ENCODE measurements at regions not wholly inside any gene's neighbourhood (a gene's known extent, or its start where the extent isn't known, plus 50 kb on each side); places are given as distances from the start of the nearest gene placed in this dataset.
A peak's percentile ranks its signal among the peaks of the same experiment; 100 is the strongest.

DNA sequence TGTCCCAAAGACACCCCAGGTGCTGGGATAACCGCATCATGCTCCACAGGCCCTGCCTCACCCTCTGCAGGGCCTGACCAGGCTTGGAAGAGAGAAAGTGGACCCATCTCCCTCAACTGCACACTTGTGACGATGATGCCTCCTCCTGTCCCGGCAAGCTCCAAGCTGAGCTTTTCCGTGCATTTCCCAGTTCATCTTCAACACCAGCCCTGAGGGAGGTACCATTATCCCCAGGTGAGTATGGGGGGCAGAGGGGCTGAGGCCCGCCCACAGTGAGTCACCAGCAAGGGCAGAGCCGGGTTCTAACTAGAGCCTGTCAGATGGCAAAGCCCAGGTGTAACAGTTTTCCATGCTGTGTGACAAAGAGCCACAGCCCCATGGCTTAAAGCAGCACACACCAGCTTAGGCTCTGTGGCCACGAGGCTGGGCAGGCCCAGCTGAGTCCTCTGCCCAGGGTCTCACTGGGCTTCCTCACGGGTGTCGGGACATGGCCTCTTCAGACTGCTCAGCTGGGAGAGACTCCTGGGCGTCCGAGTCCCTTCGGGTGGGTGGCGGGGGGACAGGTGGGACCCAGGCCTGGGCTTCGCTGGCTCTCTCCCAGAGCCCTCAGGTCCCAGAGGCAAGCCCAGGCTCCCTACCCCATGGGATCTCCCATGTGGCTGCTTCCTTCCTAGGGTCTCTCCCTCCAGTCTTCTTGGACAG, 108.4 kb upstream of the OTOS start:
- Mint-ChIP-seq H3K27me3 (ENCODE audit: low read depth) (peaks cover 33% of the 10 kb centered on the region), H3K4me1 (ENCODE audit: low read depth) (no peaks in the 10 kb centered on the region), H3K9me3 (no peaks in the 10 kb centered on the region), H3K4me3 (no peak overlapping the region), H3K36me3 (ENCODE audit: insufficient read depth) (no peaks in the 10 kb centered on the region)
- no peak for ATAC-seq
- DNase-seq = no peak

GRCh38 chr2:240249423-240250149, 109.1 kb upstream of the OTOS start:
- DNase-seq (no peak), ATAC-seq (no peak)
- Mint-ChIP-seq H3K36me3 (ENCODE audit: insufficient read depth) (no peaks in the 10 kb centered on the region), H3K9me3 (no peaks in the 10 kb centered on the region), H3K4me1 (ENCODE audit: low read depth) (no peaks in the 10 kb centered on the region), H3K4me3 (no peak overlapping the region), H3K27me3 (ENCODE audit: low read depth) (peaks cover 27% of the 10 kb centered on the region)

DNA sequence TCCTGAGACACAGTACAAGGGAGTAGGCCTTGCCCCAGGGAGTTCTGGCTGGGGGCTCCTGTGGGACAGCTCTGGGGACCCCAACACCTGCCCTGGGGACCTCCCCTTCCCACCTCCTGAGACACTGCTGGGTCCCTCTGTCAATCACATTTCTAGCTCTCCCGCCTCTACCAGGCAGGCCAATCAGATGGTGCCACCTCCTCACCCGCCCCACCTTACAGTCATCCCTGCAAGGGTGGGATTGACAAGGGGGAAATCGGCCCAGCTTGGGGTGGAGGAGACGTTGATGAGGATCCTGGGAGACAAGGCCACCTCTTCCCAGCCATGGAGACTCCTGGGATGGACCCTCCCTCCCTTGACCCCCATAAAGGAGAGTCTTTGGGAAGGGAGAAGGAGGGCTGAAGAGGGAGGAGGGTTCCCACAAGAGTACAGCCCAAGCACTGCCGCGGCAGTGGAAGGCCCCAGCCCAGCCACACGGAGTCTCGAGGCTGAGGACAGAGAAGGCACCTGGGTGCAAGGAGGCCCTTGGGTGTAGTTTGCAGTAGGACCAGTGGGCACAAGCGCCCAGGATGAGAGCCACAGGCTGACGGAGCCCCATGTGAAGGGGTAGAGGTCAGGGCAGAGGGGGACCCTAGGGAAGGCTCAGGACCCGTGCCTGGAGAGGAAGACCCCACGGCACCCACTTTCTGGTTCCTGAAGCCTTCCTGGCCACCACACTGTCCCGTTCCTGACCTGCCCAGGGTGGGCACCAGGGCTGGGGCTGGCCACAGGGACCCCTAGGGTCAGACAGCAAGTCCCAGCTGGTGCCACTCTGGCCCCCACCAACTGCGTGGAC, 109.9 kb upstream of the OTOS start:
- no peaks in the 10 kb centered on the region for H3K9me3 Mint-ChIP-seq
- H3K4me1 Mint-ChIP-seq (ENCODE audit: low read depth) = no peaks in the 10 kb centered on the region
- no peak for DNase-seq
- H3K36me3 Mint-ChIP-seq (ENCODE audit: insufficient read depth) = no peaks in the 10 kb centered on the region
- peaks cover 25% of the 10 kb centered on the region for H3K27me3 Mint-ChIP-seq (ENCODE audit: low read depth)
- no peak overlapping the region for H3K4me3 Mint-ChIP-seq
- no peak for ATAC-seq

DNA sequence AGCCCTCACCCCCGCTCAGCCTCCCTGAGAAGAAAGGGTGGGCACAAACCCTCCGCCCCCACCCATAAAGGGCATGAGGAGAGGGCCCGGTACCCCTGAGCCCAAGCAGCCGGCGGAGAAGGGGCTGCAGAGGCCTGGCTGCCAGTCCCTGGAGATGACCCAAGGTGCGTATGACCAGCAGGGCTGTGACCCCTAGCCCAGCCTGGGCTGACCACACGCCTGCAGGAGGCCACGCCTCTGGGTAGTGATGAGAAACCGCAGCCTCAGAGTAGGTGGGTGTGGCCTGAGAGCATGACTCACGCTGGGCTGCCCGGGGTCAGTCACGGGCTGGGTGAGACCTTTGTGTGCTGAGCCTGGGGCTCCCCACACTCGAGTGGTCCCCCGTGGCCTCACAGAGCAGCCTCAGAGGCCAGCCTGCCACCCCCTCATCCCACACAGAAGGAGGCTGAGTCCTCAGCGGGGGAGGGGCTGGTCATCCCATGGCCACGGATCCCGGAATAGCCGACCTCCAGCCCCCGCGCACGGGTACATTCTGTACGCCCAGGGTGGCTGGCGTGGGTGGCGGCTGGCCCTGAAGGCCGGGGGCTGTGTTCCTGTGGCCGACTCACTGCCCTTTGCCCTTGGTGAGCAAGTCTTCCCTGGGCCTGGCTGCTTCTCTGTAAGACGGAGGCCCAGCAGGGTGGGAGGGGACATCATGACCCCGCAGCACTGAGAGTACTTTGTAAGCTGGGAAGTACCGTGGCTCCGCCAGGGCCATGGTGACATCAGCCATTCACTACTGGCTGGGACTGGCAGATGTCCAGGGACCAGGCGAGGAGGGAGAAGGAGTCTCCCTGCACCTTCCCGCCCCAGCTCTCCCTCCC, 110.8 kb upstream of the OTOS start:
- DNase-seq (no peak), ATAC-seq (peak in 1 of 2 donors; percentile 22)
- H3K9me3 Mint-ChIP-seq = no peaks in the 10 kb centered on the region
- no peak overlapping the region for H3K4me3 Mint-ChIP-seq
- H3K36me3 Mint-ChIP-seq (ENCODE audit: insufficient read depth) = no peaks in the 10 kb centered on the region
- no peaks in the 10 kb centered on the region for H3K4me1 Mint-ChIP-seq (ENCODE audit: low read depth)
- H3K27me3 Mint-ChIP-seq (ENCODE audit: low read depth) = peaks cover 19% of the 10 kb centered on the region

DNA sequence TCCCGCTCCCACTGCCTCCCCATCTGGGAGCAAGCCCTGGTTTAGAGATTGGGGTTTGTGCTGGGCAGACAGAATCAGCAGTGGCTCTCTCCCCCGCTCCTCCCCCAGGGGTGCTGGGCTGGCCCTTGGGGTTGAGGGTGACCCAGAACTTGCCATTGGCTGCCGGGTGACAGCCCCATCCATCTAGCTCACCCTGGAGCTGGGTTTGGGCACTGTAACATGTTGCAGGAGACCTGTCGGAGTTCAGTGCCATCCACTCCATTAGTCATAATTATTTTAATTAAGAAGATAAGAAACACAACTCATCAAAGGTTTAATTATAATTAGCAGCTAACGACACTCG, 111.4 kb upstream of the OTOS start:
- ATAC-seq = no peak

GRCh38 chr2:240252191-240252871, 111.9 kb upstream of the OTOS start:
- Mint-ChIP-seq H3K4me1 (ENCODE audit: low read depth) (no peaks in the 10 kb centered on the region), H3K36me3 (ENCODE audit: insufficient read depth) (no peaks in the 10 kb centered on the region), H3K9me3 (no peaks in the 10 kb centered on the region), H3K4me3 (no peak overlapping the region), H3K27me3 (ENCODE audit: low read depth) (peaks cover 12% of the 10 kb centered on the region)
- no peak for DNase-seq
- ATAC-seq = no peak

More for the DNA sequence above, 111.4 kb upstream of the OTOS start:
- H3K4me1 Mint-ChIP-seq (ENCODE audit: low read depth) = no peaks in the 10 kb centered on the region
- no peaks in the 10 kb centered on the region for H3K9me3 Mint-ChIP-seq
- H3K4me3 Mint-ChIP-seq = no peak overlapping the region
- peaks cover 17% of the 10 kb centered on the region for H3K27me3 Mint-ChIP-seq (ENCODE audit: low read depth)
- DNase-seq = no peak
- no peaks in the 10 kb centered on the region for H3K36me3 Mint-ChIP-seq (ENCODE audit: insufficient read depth)

DNA sequence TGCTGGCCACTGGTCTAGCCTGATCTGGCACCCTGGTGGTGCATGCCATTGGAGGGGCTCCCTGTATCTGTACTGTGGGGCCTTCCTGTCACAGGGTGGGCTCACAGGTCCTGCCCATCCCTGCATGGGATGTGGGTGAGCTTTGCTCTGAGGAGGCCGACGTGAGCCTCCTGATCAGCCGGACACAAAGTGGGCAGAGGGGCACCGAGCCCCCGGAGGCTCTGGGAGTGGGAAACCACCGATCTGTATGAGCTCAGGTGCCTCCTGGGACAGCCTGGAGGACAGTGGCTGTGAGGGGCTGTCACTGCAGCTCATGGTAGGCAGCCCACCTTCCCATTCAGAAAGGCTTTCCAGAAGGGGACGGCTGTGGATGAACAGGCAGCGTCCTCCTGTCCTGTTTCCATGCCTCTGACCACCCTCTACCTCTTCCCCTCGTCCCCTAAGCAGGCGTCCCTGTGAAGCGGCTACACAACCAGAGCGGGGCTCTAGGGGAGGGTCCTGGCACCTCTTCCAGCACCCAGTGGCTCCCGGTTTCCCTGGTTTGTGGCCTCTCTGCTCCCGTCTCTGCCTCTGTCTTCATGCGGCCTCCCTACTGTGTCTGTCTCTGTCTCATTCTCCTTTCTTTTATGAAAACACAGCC, 112.5 kb upstream of the OTOS start:
- Mint-ChIP-seq H3K4me1 (ENCODE audit: low read depth) (no peaks in the 10 kb centered on the region), H3K9me3 (no peaks in the 10 kb centered on the region), H3K36me3 (ENCODE audit: insufficient read depth) (no peaks in the 10 kb centered on the region), H3K27me3 (ENCODE audit: low read depth) (peaks cover 11% of the 10 kb centered on the region), H3K4me3 (no peak overlapping the region)
- ATAC-seq (no peak), DNase-seq (no peak)

- no peak for DNase-seq
- ATAC-seq = no peak
- Mint-ChIP-seq H3K4me3 (no peak overlapping the region), H3K9me3 (no peaks in the 10 kb centered on the region), H3K36me3 (ENCODE audit: insufficient read depth) (no peaks in the 10 kb centered on the region), H3K27me3 (ENCODE audit: low read depth) (peaks cover 11% of the 10 kb centered on the region), H3K4me1 (ENCODE audit: low read depth) (no peaks in the 10 kb centered on the region)
These were observed 113.2 kb upstream of the OTOS start for GRCh38 chr2:240253583-240254145.

GRCh38 chr2:240254337-240255164, 114.1 kb upstream of the OTOS start:
- Mint-ChIP-seq H3K4me3 (no peak overlapping the region), H3K4me1 (ENCODE audit: low read depth) (no peaks in the 10 kb centered on the region), H3K27me3 (ENCODE audit: low read depth) (peaks cover 11% of the 10 kb centered on the region), H3K36me3 (ENCODE audit: insufficient read depth) (no peaks in the 10 kb centered on the region), H3K9me3 (no peaks in the 10 kb centered on the region)
- ATAC-seq = no peak
- DNase-seq = no peak

GRCh38 chr2:240255165-240255491, 114.7 kb upstream of the OTOS start:
- no peak overlapping the region for H3K4me3 Mint-ChIP-seq
- peaks cover 11% of the 10 kb centered on the region for H3K27me3 Mint-ChIP-seq (ENCODE audit: low read depth)
- ATAC-seq (no peak), DNase-seq (no peak)
- no peaks in the 10 kb centered on the region for H3K4me1 Mint-ChIP-seq (ENCODE audit: low read depth)
- H3K9me3 Mint-ChIP-seq = no peaks in the 10 kb centered on the region
- no peaks in the 10 kb centered on the region for H3K36me3 Mint-ChIP-seq (ENCODE audit: insufficient read depth)

DNA sequence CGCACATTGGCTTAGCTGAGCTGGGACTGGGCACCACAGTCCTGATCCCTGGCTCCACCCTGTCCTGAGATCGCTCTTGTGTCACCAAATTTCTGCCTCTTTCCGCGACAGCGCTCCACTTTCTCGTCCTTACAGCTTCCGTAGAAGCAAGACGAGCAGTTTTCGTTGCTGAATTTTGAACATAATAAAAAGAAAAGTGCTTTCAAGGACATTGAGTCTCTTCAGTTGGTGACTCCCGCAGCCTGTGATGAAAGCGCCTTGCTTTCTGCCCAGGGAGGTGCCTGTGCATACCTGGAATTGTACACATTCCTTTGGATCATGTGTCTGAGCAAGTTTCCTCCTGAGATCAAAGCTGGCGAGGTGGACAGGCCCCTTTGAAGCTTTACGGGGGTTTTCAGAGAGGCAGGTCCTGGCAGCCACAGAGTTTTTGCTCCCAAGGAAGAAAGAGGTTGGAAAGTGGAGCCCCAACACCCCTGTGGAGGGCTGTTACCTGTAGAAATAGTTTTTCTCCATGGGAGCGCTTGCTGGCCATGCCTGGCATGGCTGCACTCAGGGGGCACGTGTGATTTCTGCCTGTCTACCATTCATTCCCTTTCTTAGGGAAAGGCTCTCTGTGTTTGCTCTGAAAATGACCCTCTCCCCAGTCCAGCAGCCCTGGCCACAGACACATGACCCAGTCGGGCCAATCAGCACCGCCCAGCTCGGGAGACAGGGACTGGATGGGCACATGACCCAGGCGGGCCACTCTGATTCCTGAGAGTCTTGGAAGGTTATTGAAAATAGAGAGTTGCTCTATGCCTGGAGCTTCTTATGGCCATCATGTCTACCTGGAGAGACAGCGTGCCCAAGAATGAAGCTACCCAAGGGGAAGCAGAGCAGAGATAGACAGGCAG, 115.6 kb upstream of the OTOS start:
- Mint-ChIP-seq H3K4me1 (ENCODE audit: low read depth) (no peaks in the 10 kb centered on the region), H3K36me3 (ENCODE audit: insufficient read depth) (no peaks in the 10 kb centered on the region), H3K27me3 (ENCODE audit: low read depth) (peaks cover 11% of the 10 kb centered on the region), H3K4me3 (no peak overlapping the region), H3K9me3 (no peaks in the 10 kb centered on the region)
- DNase-seq (no peak), ATAC-seq (no peak)
